Panc1 (cell line): ENCODE measurements at regions not wholly inside any gene's neighbourhood (a gene's known extent, or its start where the extent isn't known, plus 50 kb on each side); places are given as distances from the start of the nearest gene placed in this dataset.

Source experiments
- CTCF ChIP-seq: fragments of 450-650 bp; IDR thresholded peaks from 2 replicates; pipeline ENCODE4 v1.5.1; 2017; ENCODE audit warnings: mild to moderate bottlenecking
- TF ChIP-seq, protein P1 (sequence below), 2 experiments: IDR thresholded peaks; 2 replicates each; pipeline ENCODE4 v1.6.1; 2011 to 2012; ENCODE audit warnings: low read depth in 2 of 2, control low read depth in 1 of 2, low read length in 1 of 2, mild to moderate bottlenecking in 1 of 2, moderate library complexity in 1 of 2; ENCODE audit not compliant: insufficient read depth in 1 of 2

- TF ChIP-seq CTCF: no peak
- TF ChIP-seq, protein P1, sequence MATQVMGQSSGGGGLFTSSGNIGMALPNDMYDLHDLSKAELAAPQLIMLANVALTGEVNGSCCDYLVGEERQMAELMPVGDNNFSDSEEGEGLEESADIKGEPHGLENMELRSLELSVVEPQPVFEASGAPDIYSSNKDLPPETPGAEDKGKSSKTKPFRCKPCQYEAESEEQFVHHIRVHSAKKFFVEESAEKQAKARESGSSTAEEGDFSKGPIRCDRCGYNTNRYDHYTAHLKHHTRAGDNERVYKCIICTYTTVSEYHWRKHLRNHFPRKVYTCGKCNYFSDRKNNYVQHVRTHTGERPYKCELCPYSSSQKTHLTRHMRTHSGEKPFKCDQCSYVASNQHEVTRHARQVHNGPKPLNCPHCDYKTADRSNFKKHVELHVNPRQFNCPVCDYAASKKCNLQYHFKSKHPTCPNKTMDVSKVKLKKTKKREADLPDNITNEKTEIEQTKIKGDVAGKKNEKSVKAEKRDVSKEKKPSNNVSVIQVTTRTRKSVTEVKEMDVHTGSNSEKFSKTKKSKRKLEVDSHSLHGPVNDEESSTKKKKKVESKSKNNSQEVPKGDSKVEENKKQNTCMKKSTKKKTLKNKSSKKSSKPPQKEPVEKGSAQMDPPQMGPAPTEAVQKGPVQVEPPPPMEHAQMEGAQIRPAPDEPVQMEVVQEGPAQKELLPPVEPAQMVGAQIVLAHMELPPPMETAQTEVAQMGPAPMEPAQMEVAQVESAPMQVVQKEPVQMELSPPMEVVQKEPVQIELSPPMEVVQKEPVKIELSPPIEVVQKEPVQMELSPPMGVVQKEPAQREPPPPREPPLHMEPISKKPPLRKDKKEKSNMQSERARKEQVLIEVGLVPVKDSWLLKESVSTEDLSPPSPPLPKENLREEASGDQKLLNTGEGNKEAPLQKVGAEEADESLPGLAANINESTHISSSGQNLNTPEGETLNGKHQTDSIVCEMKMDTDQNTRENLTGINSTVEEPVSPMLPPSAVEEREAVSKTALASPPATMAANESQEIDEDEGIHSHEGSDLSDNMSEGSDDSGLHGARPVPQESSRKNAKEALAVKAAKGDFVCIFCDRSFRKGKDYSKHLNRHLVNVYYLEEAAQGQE (IDR thresholded peaks at IDR 0.05; ENCODE audit: insufficient read depth in 1 of 2, low read depth in 2 of 2, low read length in 1 of 2): no peak
Measured at GRCh38 chr6:98274691-98275090, 559.7 kb upstream of the POU3F2 start.
